Caco-2 (cell line): ENCODE measurements at regions not wholly inside any gene's neighbourhood (a gene's known extent, or its start where the extent isn't known, plus 50 kb on each side); places are given as distances from the start of the nearest gene placed in this dataset.

Experiments
- BruUV-seq: library from RNA; stranded (reverse); fragments of 400-500 nt; replicated peaks from 2 replicates; lab custom pipeline; 2021; lab: Mats Ljungman, UMichigan
- CTCF ChIA-PET: fragments of 300-600 bp; sonication (Branson Sonifier 250); formaldehyde crosslinking; loops from one replicate; lab custom pipeline; 2022; ENCODE audit warnings: antibody characterized with exemption; lab: Charles Lee
- POLR2A ChIA-PET: fragments of 300-600 bp; sonication (Branson Sonifier 250); formaldehyde crosslinking; loops from one replicate; lab custom pipeline; 2022; ENCODE audit warnings: antibody characterized with exemption; lab: Charles Lee
- DNase-seq, 2 experiments: peaks; one replicate each; pipeline versions ENCODE4 v3.0.0 to v3.0.0-alpha.2; 2020 to 2022
- H3K27me3 ChIP-seq: replicated peaks from 2 replicates; pipeline ENCODE4 v1.6.0; 2011; ENCODE audit warnings: low read length; ENCODE audit not compliant: control insufficient read depth, insufficient read depth
- H3K36me3 ChIP-seq: 2 replicates; pipeline ENCODE4 v1.5.1; 2011; ENCODE audit warnings: low read length; ENCODE audit not compliant: control insufficient read depth, insufficient read depth
- H3K4me1 ChIP-seq: fragments of 250-450 bp; sonication (Bioruptor Pico); 2 replicates; pipeline ENCODE4 v1.5.1; 2020; ENCODE audit warnings: mild to moderate bottlenecking
- H3K4me3 ChIP-seq: 2 replicates; pipeline ENCODE4 v1.5.1; 2011; ENCODE audit warnings: low read depth, mild to moderate bottlenecking, control low read depth, low read length
- H3K9me3 ChIP-seq: fragments of 250-450 bp; sonication (Bioruptor Pico); 2 replicates; pipeline ENCODE4 v1.5.1; 2020; ENCODE audit warnings: mild to moderate bottlenecking, moderate library complexity
- H3K27ac Mint-ChIP-seq: one replicate; pipeline ENCODE4 v1.8.0; 2022; ENCODE audit warnings: mixed read lengths; ENCODE audit not compliant: unreplicated experiment
- H3K27me3 Mint-ChIP-seq: one replicate; pipeline ENCODE4 v1.8.0; 2022; ENCODE audit warnings: mixed read lengths; ENCODE audit not compliant: insufficient read depth, unreplicated experiment
- H3K36me3 Mint-ChIP-seq: one replicate; pipeline ENCODE4 v1.8.0; 2022; ENCODE audit warnings: mild to moderate bottlenecking, mixed read lengths; ENCODE audit not compliant: insufficient read depth, unreplicated experiment
- H3K4me1 Mint-ChIP-seq: one replicate; pipeline ENCODE4 v1.8.0; 2022; ENCODE audit warnings: low read depth, mixed read lengths; ENCODE audit not compliant: unreplicated experiment
- H3K4me3 Mint-ChIP-seq: one replicate; pipeline ENCODE4 v1.8.0; 2022; ENCODE audit warnings: mild to moderate bottlenecking, moderate library complexity, mixed read lengths; ENCODE audit not compliant: unreplicated experiment
- H3K9me3 Mint-ChIP-seq: one replicate; pipeline ENCODE4 v1.8.0; 2022; ENCODE audit warnings: mixed read lengths; ENCODE audit not compliant: unreplicated experiment
- CTCF ChIP-seq, 2 experiments: fragments of 200-600 bp in 1 of 2; IDR thresholded peaks; 1 replicate in 1 of 2; 2 replicates in 1 of 2; pipeline versions ENCODE4 v1.5.1 to v1.8.0; 2011 to 2022; ENCODE audit warnings: antibody characterized with exemption in 1 of 2, control low read depth in 1 of 2, inconsistent platforms in 1 of 2, low read depth in 1 of 2, low read length in 1 of 2, mild to moderate bottlenecking in 1 of 2, moderate library complexity in 1 of 2; ENCODE audit not compliant: insufficient read depth in 1 of 2, severe bottlenecking in 1 of 2, unreplicated experiment in 1 of 2
- intact Hi-C: fragments of 100-400 bp; cut with micrococcal nuclease; formaldehyde crosslinking; loops from one replicate; pipeline ENCODE4 v1.10.0; 2022; ENCODE audit not compliant: unreplicated experiment

- intact Hi-C loops: no loop called here
- H3K9me3 ChIP-seq: no peaks in the 10 kb centered on the region
- H3K4me3 ChIP-seq: no peak overlapping the region
- H3K4me3 Mint-ChIP-seq: no peak overlapping the region
- H3K36me3 Mint-ChIP-seq: no peaks in the 10 kb centered on the region
- POLR2A ChIA-PET: no interaction called here
- no peaks in the 10 kb centered on the region for H3K4me1 ChIP-seq
- no peaks in the 10 kb centered on the region for H3K9me3 Mint-ChIP-seq
- peaks cover 6% of the 10 kb centered on the region for H3K27me3 Mint-ChIP-seq
- TF ChIP-seq CTCF (IDR thresholded peaks at IDR 0.05; ENCODE audit: insufficient read depth in 1 of 2, low read depth in 1 of 2, low read length in 1 of 2, severe bottlenecking in 1 of 2, unreplicated experiment in 1 of 2): no peak
- H3K27me3 ChIP-seq: no peaks in the 10 kb centered on the region
- no peaks in the 10 kb centered on the region for H3K4me1 Mint-ChIP-seq
- BruUV-seq: no TSS peak
- no peak for DNase-seq
- H3K27ac Mint-ChIP-seq: no peak overlapping the region
- no peaks in the 10 kb centered on the region for H3K36me3 ChIP-seq
- CTCF ChIA-PET: no interaction called here
These were observed 703.0 kb downstream of the TMEM182 start for GRCh38 chr2:103464831-103465230.

- ChIA-PET CTCF (no interaction called here), POLR2A (no interaction called here)
- TF ChIP-seq CTCF (IDR thresholded peaks at IDR 0.05; ENCODE audit: insufficient read depth in 1 of 2, low read depth in 1 of 2, low read length in 1 of 2, severe bottlenecking in 1 of 2, unreplicated experiment in 1 of 2): no peak
- Histone ChIP-seq H3K9me3 (no peaks in the 10 kb centered on the region), H3K4me1 (no peaks in the 10 kb centered on the region), H3K27me3 (no peaks in the 10 kb centered on the region), H3K36me3 (no peaks in the 10 kb centered on the region), H3K4me3 (no peak overlapping the region)
- Mint-ChIP-seq H3K9me3 (no peaks in the 10 kb centered on the region), H3K4me1 (no peaks in the 10 kb centered on the region), H3K27ac (no peak overlapping the region), H3K36me3 (no peaks in the 10 kb centered on the region), H3K4me3 (no peak overlapping the region), H3K27me3 (peaks cover 8% of the 10 kb centered on the region)
- no peak for DNase-seq
- no TSS peak for BruUV-seq
- intact Hi-C loops: no loop called here
These were observed 708.0 kb downstream of the TMEM182 start for GRCh38 chr2:103469800-103470199.

GRCh38 chr2:103484906-103485305 lies 723.1 kb downstream of the TMEM182 start:
- peaks cover 4% of the 10 kb centered on the region for H3K27me3 Mint-ChIP-seq
- H3K9me3 Mint-ChIP-seq: no peaks in the 10 kb centered on the region
- H3K4me1 ChIP-seq: no peaks in the 10 kb centered on the region
- POLR2A ChIA-PET: no interaction called here
- BruUV-seq: no TSS peak
- no peaks in the 10 kb centered on the region for H3K36me3 Mint-ChIP-seq
- CTCF ChIA-PET: no interaction called here
- H3K4me3 ChIP-seq: no peak overlapping the region
- no peaks in the 10 kb centered on the region for H3K27me3 ChIP-seq
- intact Hi-C loops: no loop called here
- no peaks in the 10 kb centered on the region for H3K9me3 ChIP-seq
- no peak overlapping the region for H3K4me3 Mint-ChIP-seq
- no peaks in the 10 kb centered on the region for H3K36me3 ChIP-seq
- no peak for DNase-seq
- no peak for TF ChIP-seq CTCF (IDR thresholded peaks at IDR 0.05; ENCODE audit: insufficient read depth in 1 of 2, low read depth in 1 of 2, low read length in 1 of 2, severe bottlenecking in 1 of 2, unreplicated experiment in 1 of 2)
- no peaks in the 10 kb centered on the region for H3K4me1 Mint-ChIP-seq
- H3K27ac Mint-ChIP-seq: no peak overlapping the region
